Spleen (tissue), 11 donors: ENCODE measurements at regions not wholly inside any gene's neighbourhood (a gene's known extent, or its start where the extent isn't known, plus 50 kb on each side); places are given as distances from the start of the nearest gene placed in this dataset.

Experiments used
- DNase-seq: peaks from one replicate; pipeline ENCODE4 v3.0.0-alpha.2; 2020
- H3K27ac ChIP-seq, 8 donors: fragments of 200-600 bp; sonication (generic) in 7 of 8; 1 replicate in 4 of 8; 2 replicates in 4 of 8; pipeline versions ENCODE4 v1.5.0 to v1.8.0; 2016 to 2021; ENCODE audit warnings: inconsistent platforms in 4 of 8, mild to moderate bottlenecking in 4 of 8, moderate library complexity in 1 of 8
- H3K27me3 ChIP-seq, 7 donors: fragments of 200-600 bp; sonication (generic) in 6 of 7; replicated peaks in 1 of 7; 1 replicate in 4 of 7; 2 replicates in 3 of 7; pipeline versions ENCODE4 v1.5.0 to v1.8.0; 2016 to 2021; ENCODE audit warnings: inconsistent platforms in 3 of 7, mild to moderate bottlenecking in 1 of 7
- H3K36me3 ChIP-seq, 6 donors: fragments of 200-600 bp; sonication (generic) in 5 of 6; 1 replicate in 4 of 6; 2 replicates in 2 of 6; pipeline versions ENCODE4 v1.5.0 to v1.8.0; 2016 to 2021; ENCODE audit warnings: inconsistent platforms in 2 of 6
- H3K4me1 ChIP-seq, 6 donors: fragments of 200-600 bp; sonication (generic) in 5 of 6; 1 replicate in 3 of 6; 2 replicates in 3 of 6; pipeline versions ENCODE4 v1.5.0 to v1.8.0; 2016 to 2021; ENCODE audit warnings: inconsistent platforms in 3 of 6
- H3K4me3 ChIP-seq, 8 donors: fragments of 200-600 bp; sonication (generic) in 7 of 8; 1 replicate in 4 of 8; 2 replicates in 4 of 8; pipeline versions ENCODE4 v1.5.0 to v1.8.0; 2016 to 2021; ENCODE audit warnings: inconsistent platforms in 4 of 8, mild to moderate bottlenecking in 4 of 8, moderate library complexity in 2 of 8
- H3K9me3 ChIP-seq, 8 donors: fragments of 200-600 bp; sonication (generic) in 7 of 8; 1 replicate in 4 of 8; 2 replicates in 4 of 8; pipeline versions ENCODE4 v1.5.0 to v1.8.0; 2016 to 2021; ENCODE audit warnings: inconsistent platforms in 4 of 8
- CTCF ChIP-seq, 11 experiments: fragments of 200-600 bp in 7 of 11; fragments of 450-650 bp in 4 of 11; sonication (generic) in 4 of 11; IDR thresholded peaks in 8 of 11; conservative IDR thresholded peaks in 3 of 11; 1 replicate in 7 of 11; 2 replicates in 4 of 11; pipeline versions ENCODE4 v1.4.0 to v1.8.0; 2016 to 2021; ENCODE audit warnings: antibody characterized with exemption in 11 of 11, inconsistent platforms in 4 of 11, mild to moderate bottlenecking in 1 of 11
- POLR2A ChIP-seq, 3 donors: fragments of 450-650 bp; IDR thresholded peaks; one replicate each; pipeline ENCODE4 v1.5.1; 2017; ENCODE audit warnings: antibody characterized with exemption in 3 of 3, mild to moderate bottlenecking in 1 of 3
- POLR2AphosphoS5 ChIP-seq, 3 donors: sonication (generic); formaldehyde crosslinking; IDR thresholded peaks; one replicate each; pipeline ENCODE4 v1.5.1; 2017; ENCODE audit warnings: antibody characterized with exemption in 3 of 3
- WGBS, 5 donors: extraction: QIAGEN DNeasy Blood & Tissue Kit in 3 of 5; methylation state at CpG; one replicate each; pipeline versions ENCODE4 v1.1.5 to v1.1.7; 2013 to 2018; 5-methylcytosine and 5-hydroxymethylcytosine counted together
- intact Hi-C: fragments of 100-400 bp; cut with DNase I; formaldehyde crosslinking; loops from one replicate; pipeline ENCODE4 v1.15.0; 2023; ENCODE audit warnings: low total_unique reads
- donor health status: healthy with polysubstance abuse.
- donor health status: DM: no; HTN: no; CAD: no; lungs with moderate emphysema.
- donor health status: DM: no; HTN: no; CAD: no.
- donor health status: Bipolar disorder and iron deficiency.
- donor health status: healthy.
- donor health status: DM: no; HTN: no; CAD: no.
- donor health status: DM: yes; HTN: yes; CAD: no.

- no peak for DNase-seq
- Histone ChIP-seq H3K4me1 (peaks cover 0 to 16% (median 10%) of the 10 kb centered on the region in 6 donors), H3K9me3 (no peaks in the 10 kb centered on the region), H3K36me3 (no peaks in the 10 kb centered on the region), H3K27me3 (peaks cover 0 to 93% (median 7%) of the 10 kb centered on the region in 7 donors), H3K27ac (no peak overlapping the region), H3K4me3 (no peak overlapping the region)
- intact Hi-C loops = no loop called here
- TF ChIP-seq CTCF (IDR thresholded peaks at IDR 0.05 in 8 of 11, conservative IDR thresholded peaks at IDR 0.05 in 3 of 11) = no peak
- no peak for TF ChIP-seq POLR2AphosphoS5 (IDR thresholded peaks at IDR 0.05)
- no peak for TF ChIP-seq POLR2A (IDR thresholded peaks at IDR 0.05)
- 88 to 95% (median 94%) methylated on average over 7 of the region's 7 CpGs for WGBS, 5 donors
These were observed 116.1 kb upstream of the TLE3 start for GRCh38 chr15:70213794-70214193.

GRCh38 chr15:70212963-70213315 lies 115.2 kb upstream of the TLE3 start:
- Histone ChIP-seq H3K4me3 (no peak overlapping the region), H3K36me3 (no peaks in the 10 kb centered on the region), H3K27me3 (peaks cover 0 to 93% (median 7%) of the 10 kb centered on the region in 7 donors), H3K4me1 (peaks cover 0 to 16% (median 10%) of the 10 kb centered on the region in 6 donors), H3K27ac (no peak overlapping the region), H3K9me3 (no peaks in the 10 kb centered on the region)
- DNase-seq = no peak
- no peak for TF ChIP-seq POLR2A (IDR thresholded peaks at IDR 0.05)
- WGBS, 5 donors = 61 to 82% (median 73%) methylated on average over 10 of the region's 10 CpGs
- intact Hi-C loops = no loop called here

GRCh38 chr15:70212286-70212962 lies 114.7 kb upstream of the TLE3 start:
- intact Hi-C loops = no loop called here
- Histone ChIP-seq H3K4me1 (peaks cover 0 to 16% (median 10%) of the 10 kb centered on the region in 6 donors), H3K4me3 (no peak overlapping the region), H3K27ac (no peak overlapping the region), H3K27me3 (peaks cover 0 to 93% (median 10%) of the 10 kb centered on the region in 7 donors), H3K9me3 (no peaks in the 10 kb centered on the region), H3K36me3 (no peaks in the 10 kb centered on the region)
- no peak for DNase-seq
- TF ChIP-seq POLR2AphosphoS5 (IDR thresholded peaks at IDR 0.05) (peak; percentile 48 to 62 (median 57)), CTCF (IDR thresholded peaks at IDR 0.05 in 8 of 11, conservative IDR thresholded peaks at IDR 0.05 in 3 of 11) (no peak)
- whole genome bisulfite sequencing, 5 donors = 54 to 66% (median 59%) methylated on average over 17 to 18 of the region's 18 CpGs

GRCh38 chr15:70210528-70210927 lies 112.8 kb upstream of the TLE3 start:
- Histone ChIP-seq H3K4me1 (peaks cover 0 to 16% (median 10%) of the 10 kb centered on the region in 6 donors), H3K4me3 (no peak overlapping the region), H3K9me3 (no peaks in the 10 kb centered on the region), H3K27ac (no peak overlapping the region), H3K36me3 (no peaks in the 10 kb centered on the region), H3K27me3 (peaks cover 0 to 93% (median 10%) of the 10 kb centered on the region in 7 donors)
- no peak for DNase-seq
- intact Hi-C loops = no loop called here
- TF ChIP-seq CTCF (IDR thresholded peaks at IDR 0.05 in 8 of 11, conservative IDR thresholded peaks at IDR 0.05 in 3 of 11) (no peak), POLR2AphosphoS5 (IDR thresholded peaks at IDR 0.05) (no peak), POLR2A (IDR thresholded peaks at IDR 0.05) (no peak)
- 81 to 93% (median 89%) methylated on average over 6 of the region's 6 CpGs for WGBS, 5 donors
